Non-pigmented ciliary epithelial cell (primary cell): ENCODE measurements at regions not wholly inside any gene's neighbourhood (a gene's known extent, or its start where the extent isn't known, plus 50 kb on each side); places are given as distances from the start of the nearest gene placed in this dataset.

ENCODE experiments used
- DNase-seq: peaks from one replicate; pipeline ENCODE4 v3.0.0-alpha.2; 2010; ENCODE audit warnings: low read depth

- DNase-seq: no peak
These were observed 367.6 kb upstream of the JAG1 start for GRCh38 chr20:11041396-11041795.

GRCh38 chr20:11043001-11043400, 369.2 kb upstream of the JAG1 start:
- no peak for DNase-seq

GRCh38 chr20:11044561-11044960, 370.8 kb upstream of the JAG1 start:
- DNase-seq: no peak

- no peak for DNase-seq
These were observed 371.8 kb upstream of the JAG1 start for GRCh38 chr20:11045412-11046175.

GRCh38 chr20:11047559-11047958, 373.8 kb upstream of the JAG1 start:
- no peak for DNase-seq

GRCh38 chr20:11048739-11049138, 374.9 kb upstream of the JAG1 start:
- DNase-seq: no peak

- no peak for DNase-seq
These were observed 376.6 kb upstream of the JAG1 start for GRCh38 chr20:11050350-11050749.

GRCh38 chr20:11051136-11051535, 377.3 kb upstream of the JAG1 start:
- no peak for DNase-seq

GRCh38 chr20:11053310-11053709, 379.5 kb upstream of the JAG1 start:
- no peak for DNase-seq

- no peak for DNase-seq
These were observed 380.6 kb upstream of the JAG1 start for GRCh38 chr20:11054266-11054993.

- DNase-seq: no peak
These were observed 382.6 kb upstream of the JAG1 start for GRCh38 chr20:11056414-11056813.

GRCh38 chr20:11057624-11058023, 383.8 kb upstream of the JAG1 start:
- no peak for DNase-seq

- DNase-seq: no peak
These were observed 385.9 kb upstream of the JAG1 start for GRCh38 chr20:11059659-11060058.

- DNase-seq: no peak
These were observed 386.8 kb upstream of the JAG1 start for GRCh38 chr20:11060423-11061185.

GRCh38 chr20:11063444-11063843, 389.6 kb upstream of the JAG1 start:
- no peak for DNase-seq

GRCh38 chr20:11064946-11065345, 391.1 kb upstream of the JAG1 start:
- DNase-seq: no peak

- no peak for DNase-seq
These were observed 393.6 kb upstream of the JAG1 start for GRCh38 chr20:11067359-11067758.

- no peak for DNase-seq
These were observed 399.2 kb upstream of the JAG1 start for GRCh38 chr20:11072982-11073381.

GRCh38 chr20:11076434-11077105, 402.8 kb upstream of the JAG1 start:
- DNase-seq: no peak

- no peak for DNase-seq
These were observed 403.4 kb upstream of the JAG1 start for GRCh38 chr20:11077226-11077625.

GRCh38 chr20:11080010-11080409, 406.2 kb upstream of the JAG1 start:
- DNase-seq: no peak

- DNase-seq: no peak
These were observed 407.1 kb upstream of the JAG1 start for GRCh38 chr20:11080781-11081377.
